ENCODE measurements at regions not wholly inside any gene's neighbourhood (a gene's known extent, or its start where the extent isn't known, plus 50 kb on each side); places are given as distances from the start of the nearest gene placed in this dataset.

DNA sequence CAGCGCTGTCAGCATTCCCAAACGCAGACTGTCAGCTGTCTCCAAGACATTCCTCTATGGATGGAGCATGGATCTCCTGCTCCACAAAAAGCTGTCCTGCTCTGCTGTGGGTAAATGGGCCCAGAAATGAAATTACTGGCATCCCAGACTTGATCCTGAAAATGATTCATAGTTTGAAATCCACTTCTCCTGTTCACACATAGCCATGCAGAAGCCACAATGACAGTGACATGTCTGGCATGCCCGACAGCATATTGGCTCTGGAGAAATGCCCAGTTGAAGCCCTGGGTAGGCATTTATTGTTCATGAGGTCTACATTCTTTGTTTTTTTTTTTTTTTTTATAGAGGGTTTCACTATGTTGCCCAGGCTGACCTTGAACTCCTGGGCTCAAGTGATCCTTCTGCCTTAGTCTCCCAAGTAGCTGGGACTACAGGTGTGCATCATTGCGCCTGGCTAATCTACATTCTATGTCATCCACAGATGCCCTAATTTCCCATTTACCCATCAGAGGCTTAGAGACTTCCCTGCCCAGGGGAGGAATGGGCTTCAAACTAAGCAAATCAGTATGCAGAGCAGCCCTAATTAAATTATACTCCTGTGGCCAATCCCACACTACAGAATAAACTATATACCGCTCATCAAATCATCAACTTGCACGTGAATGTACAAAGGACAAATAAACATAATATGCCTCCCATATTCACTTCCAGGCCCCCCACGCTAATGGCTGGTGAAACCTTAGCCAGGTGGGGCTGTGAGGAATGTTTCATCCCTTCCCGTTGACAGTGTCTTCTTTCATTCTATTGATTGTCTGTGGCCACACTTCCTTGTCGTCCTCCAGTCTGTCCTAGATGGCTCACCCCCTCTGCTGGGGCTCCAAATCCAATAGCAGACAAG, 61.8 kb upstream of the EEPD1 start:
- no peak for DNase-seq (ENCODE audit: low read depth, low spot score)
- Histone ChIP-seq H3K4me1 (ENCODE audit: control insufficient read depth, insufficient read depth, low read length) (no peaks in the 10 kb centered on the region), H3K27ac (ENCODE audit: low read length) (no peak overlapping the region), H3K9me3 (ENCODE audit: control insufficient read depth, insufficient read depth, low read length) (no peaks in the 10 kb centered on the region), H3K36me3 (ENCODE audit: control insufficient read depth, insufficient read depth, low read length) (no peaks in the 10 kb centered on the region), H3K4me3 (ENCODE audit: low read length) (no peak overlapping the region), H3K27me3 (ENCODE audit: control insufficient read depth, insufficient read depth, low read length) (no peaks in the 10 kb centered on the region)
- 100% methylated on average over 3 of the region's 9 CpGs for WGBS (ENCODE audit: insufficient coverage, insufficient read length)

DNA sequence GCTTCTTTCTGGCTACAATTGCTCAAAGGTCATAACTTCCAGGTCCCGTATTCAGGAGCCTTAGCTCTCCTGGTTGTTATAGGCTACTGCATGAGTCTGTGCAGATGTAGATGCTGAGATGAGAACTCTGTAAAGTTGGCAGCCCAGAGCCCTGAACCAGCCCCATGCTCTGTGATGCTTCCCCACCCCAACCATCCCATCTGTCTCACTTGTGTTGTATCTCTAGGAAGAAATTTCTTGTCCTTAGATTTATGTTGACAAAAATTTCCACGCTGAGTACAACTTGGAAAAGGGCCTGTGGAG, 61.2 kb upstream of the EEPD1 start:
- Histone ChIP-seq H3K9me3 (ENCODE audit: control insufficient read depth, insufficient read depth, low read length) (no peaks in the 10 kb centered on the region), H3K36me3 (ENCODE audit: control insufficient read depth, insufficient read depth, low read length) (no peaks in the 10 kb centered on the region), H3K4me3 (ENCODE audit: low read length) (no peak overlapping the region), H3K27me3 (ENCODE audit: control insufficient read depth, insufficient read depth, low read length) (no peaks in the 10 kb centered on the region), H3K27ac (ENCODE audit: low read length) (no peak overlapping the region), H3K4me1 (ENCODE audit: control insufficient read depth, insufficient read depth, low read length) (no peaks in the 10 kb centered on the region)
- no CpG with 5 or more reads among the region's 2 CpGs for WGBS (ENCODE audit: insufficient coverage, insufficient read length)
- DNase-seq (ENCODE audit: low read depth, low spot score): no peak

DNA sequence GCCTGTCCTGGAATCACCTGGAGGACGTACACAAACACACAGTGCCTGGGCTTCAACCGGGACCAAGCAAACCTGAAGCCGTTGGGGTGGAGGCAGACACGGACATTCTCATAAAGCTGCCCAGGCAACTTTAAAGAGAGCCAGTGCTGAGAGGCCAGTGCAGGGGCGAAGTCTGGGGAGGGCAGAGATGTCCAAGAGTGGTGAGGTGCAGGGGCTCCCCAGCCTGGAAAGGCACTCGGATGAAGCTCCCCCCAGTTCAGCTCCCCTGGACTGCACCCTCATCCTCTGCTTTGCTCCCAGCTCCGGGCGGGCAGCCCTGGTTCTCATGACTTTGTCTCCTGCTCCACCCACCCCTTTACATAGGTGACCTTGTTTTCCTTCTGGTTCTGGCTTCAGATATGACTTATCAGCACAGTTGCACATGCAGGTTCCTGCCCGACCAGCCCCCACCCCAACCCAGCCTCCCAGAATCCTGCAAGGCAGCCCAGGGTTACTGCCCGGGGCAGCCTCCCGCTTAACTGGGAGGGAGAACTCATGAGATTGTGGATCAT, 60.8 kb upstream of the EEPD1 start:
- Histone ChIP-seq H3K27me3 (ENCODE audit: control insufficient read depth, insufficient read depth, low read length) (no peaks in the 10 kb centered on the region), H3K36me3 (ENCODE audit: control insufficient read depth, insufficient read depth, low read length) (no peaks in the 10 kb centered on the region), H3K27ac (ENCODE audit: low read length) (no peak overlapping the region), H3K4me3 (ENCODE audit: low read length) (no peak overlapping the region), H3K9me3 (ENCODE audit: control insufficient read depth, insufficient read depth, low read length) (no peaks in the 10 kb centered on the region), H3K4me1 (ENCODE audit: control insufficient read depth, insufficient read depth, low read length) (no peaks in the 10 kb centered on the region)
- no CpG with 5 or more reads among the region's 11 CpGs for WGBS (ENCODE audit: insufficient coverage, insufficient read length)
- no peak for DNase-seq (ENCODE audit: low read depth, low spot score)

DNA sequence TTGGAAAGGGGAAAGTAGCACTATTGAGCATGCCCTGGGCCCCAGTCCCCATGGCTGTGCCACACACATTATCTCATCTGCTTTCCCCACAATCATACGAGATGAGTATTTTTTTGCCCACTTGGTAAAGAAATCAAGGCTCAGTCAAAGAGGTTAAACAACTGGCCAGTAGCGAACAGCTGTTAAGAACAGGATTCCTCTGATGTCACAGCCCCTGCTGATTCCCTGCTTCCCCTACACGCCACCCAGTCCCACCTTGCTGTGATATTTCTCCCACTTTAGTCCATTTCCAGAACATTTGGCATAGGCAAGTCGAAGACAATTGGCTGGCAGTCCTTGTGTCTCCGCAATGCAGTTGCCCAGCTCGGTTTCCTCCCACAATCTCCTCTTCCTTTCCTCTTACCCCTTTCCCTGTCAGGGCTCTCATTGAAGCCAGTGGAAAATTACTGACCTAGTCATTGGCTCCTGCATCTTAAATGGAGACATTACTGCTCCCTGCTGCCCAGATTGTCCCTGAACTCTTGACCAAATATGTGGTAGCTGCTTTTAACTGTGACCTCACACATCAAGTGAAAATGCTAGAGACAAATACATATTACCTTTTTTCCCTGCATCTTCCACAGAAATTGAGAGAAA, 56.5 kb upstream of the EEPD1 start:
- Histone ChIP-seq H3K27me3 (ENCODE audit: control insufficient read depth, insufficient read depth, low read length) (no peaks in the 10 kb centered on the region), H3K36me3 (ENCODE audit: control insufficient read depth, insufficient read depth, low read length) (no peaks in the 10 kb centered on the region)
- no CpG with 5 or more reads among the region's 6 CpGs for WGBS (ENCODE audit: insufficient coverage, insufficient read length)

DNA sequence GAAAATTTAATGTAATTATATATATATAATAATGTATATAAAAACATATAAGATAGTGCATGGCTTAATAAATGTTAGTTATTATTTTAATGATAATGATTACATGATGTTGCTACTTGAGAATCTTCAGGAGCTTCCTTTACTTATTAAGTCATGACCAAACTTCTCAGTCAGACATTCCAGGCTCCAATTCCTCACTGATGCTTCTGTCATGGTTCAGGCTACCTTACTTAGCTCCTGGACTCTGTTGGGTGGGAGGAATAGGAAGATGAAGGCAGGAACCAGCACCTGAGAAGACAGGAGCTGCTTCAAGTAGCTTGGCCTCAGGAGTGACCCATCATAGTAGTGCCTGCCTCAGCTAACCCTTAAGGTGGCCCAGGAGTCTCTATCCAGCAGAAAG, 55.0 kb upstream of the EEPD1 start:
- Histone ChIP-seq H3K36me3 (ENCODE audit: control insufficient read depth, insufficient read depth, low read length) (no peaks in the 10 kb centered on the region), H3K27me3 (ENCODE audit: control insufficient read depth, insufficient read depth, low read length) (no peaks in the 10 kb centered on the region), H3K4me1 (ENCODE audit: control insufficient read depth, insufficient read depth, low read length) (no peaks in the 10 kb centered on the region), H3K27ac (ENCODE audit: low read length) (no peak overlapping the region), H3K4me3 (ENCODE audit: low read length) (no peak overlapping the region), H3K9me3 (ENCODE audit: control insufficient read depth, insufficient read depth, low read length) (no peaks in the 10 kb centered on the region)
- DNase-seq (ENCODE audit: low read depth, low spot score): no peak

More for the DNA sequence above, 56.5 kb upstream of the EEPD1 start:
- H3K9me3 ChIP-seq (ENCODE audit: control insufficient read depth, insufficient read depth, low read length): no peaks in the 10 kb centered on the region
- no peak overlapping the region for H3K27ac ChIP-seq (ENCODE audit: low read length)
- no peak for DNase-seq (ENCODE audit: low read depth, low spot score)
- H3K4me1 ChIP-seq (ENCODE audit: control insufficient read depth, insufficient read depth, low read length): no peaks in the 10 kb centered on the region
- no peak overlapping the region for H3K4me3 ChIP-seq (ENCODE audit: low read length)

DNA sequence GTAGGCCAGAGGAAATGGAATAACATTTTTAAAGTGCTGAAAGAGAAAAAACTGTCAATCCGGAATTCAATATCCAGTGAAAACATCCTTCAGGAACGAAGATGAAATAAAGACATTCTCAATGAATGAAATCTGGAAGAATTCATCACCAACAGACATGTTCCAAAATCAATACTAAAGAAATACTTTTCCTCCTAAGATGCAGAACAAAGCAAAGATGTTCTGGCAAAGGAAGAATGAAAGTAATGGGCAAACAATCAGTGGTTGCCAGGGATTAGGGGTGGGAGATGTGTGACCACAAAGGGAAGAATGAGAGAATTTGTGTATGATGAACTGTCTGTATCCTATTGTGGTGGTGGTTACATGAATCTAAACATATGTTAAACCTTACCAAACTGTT, 52.8 kb upstream of the EEPD1 start:
- WGBS (ENCODE audit: insufficient coverage, insufficient read length): no CpG with 5 or more reads among the region's 2 CpGs
- Histone ChIP-seq H3K4me1 (ENCODE audit: control insufficient read depth, insufficient read depth, low read length) (no peaks in the 10 kb centered on the region), H3K36me3 (ENCODE audit: control insufficient read depth, insufficient read depth, low read length) (no peaks in the 10 kb centered on the region), H3K4me3 (ENCODE audit: low read length) (no peak overlapping the region), H3K27me3 (ENCODE audit: control insufficient read depth, insufficient read depth, low read length) (no peaks in the 10 kb centered on the region), H3K27ac (ENCODE audit: low read length) (no peak overlapping the region), H3K9me3 (ENCODE audit: control insufficient read depth, insufficient read depth, low read length) (no peaks in the 10 kb centered on the region)
- DNase-seq (ENCODE audit: low read depth, low spot score): no peak

DNA sequence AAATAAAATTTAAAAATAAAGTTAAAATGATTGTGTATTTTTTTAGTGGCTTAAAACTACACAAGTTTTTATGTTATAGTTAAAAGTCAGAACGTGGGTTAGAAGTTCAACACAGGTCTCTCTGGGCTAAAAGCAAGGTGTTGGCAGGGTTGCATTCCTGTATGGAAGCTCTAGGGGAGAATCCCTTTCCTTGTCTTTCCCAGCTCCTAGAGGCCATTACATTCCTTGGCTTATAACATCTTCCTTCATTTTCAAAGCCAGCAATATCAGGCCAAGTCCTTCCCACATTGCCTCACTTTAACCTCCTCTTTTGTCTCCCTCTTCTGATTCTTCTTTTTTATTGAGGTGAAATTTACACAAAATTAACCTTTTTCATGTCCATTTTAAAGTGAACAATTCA, 52.4 kb upstream of the EEPD1 start:
- Histone ChIP-seq H3K9me3 (ENCODE audit: control insufficient read depth, insufficient read depth, low read length) (no peaks in the 10 kb centered on the region), H3K4me3 (ENCODE audit: low read length) (no peak overlapping the region), H3K36me3 (ENCODE audit: control insufficient read depth, insufficient read depth, low read length) (no peaks in the 10 kb centered on the region), H3K27me3 (ENCODE audit: control insufficient read depth, insufficient read depth, low read length) (no peaks in the 10 kb centered on the region), H3K4me1 (ENCODE audit: control insufficient read depth, insufficient read depth, low read length) (no peaks in the 10 kb centered on the region), H3K27ac (ENCODE audit: low read length) (no peak overlapping the region)
- no peak for DNase-seq (ENCODE audit: low read depth, low spot score)
- 100% methylated on average over 1 of the region's 1 CpG for WGBS (ENCODE audit: insufficient coverage, insufficient read length)

Measured in iPS DF 6.9 (cell line).